ENCODE measurements at regions not wholly inside any gene's neighbourhood (a gene's known extent, or its start where the extent isn't known, plus 50 kb on each side); places are given as distances from the start of the nearest gene placed in this dataset.

DNA sequence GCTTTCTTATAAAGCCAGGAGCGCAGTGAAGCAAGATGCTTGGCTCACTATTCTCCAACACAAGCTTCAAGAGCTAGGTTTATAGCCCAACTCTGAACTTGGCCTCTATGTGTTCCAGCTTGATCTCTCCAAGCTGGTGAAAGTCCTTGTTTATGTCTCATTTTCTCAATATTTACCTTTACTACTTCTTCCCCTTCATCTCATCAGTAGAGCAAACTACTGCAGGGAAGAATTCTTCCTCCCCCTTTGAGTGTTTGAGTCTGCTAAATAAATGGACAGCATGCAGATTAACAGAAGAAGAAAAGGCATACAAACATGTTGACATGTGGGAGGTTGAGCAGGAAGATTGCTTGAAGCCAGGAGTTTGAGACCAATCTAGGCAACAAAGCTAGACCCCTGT is 460.7 kb downstream of the ZNF608 start:
- no peak for TF ChIP-seq POLR2A (IDR thresholded peaks at IDR 0.05; ENCODE audit: low read depth, low read length)
- TF ChIP-seq, protein P1, sequence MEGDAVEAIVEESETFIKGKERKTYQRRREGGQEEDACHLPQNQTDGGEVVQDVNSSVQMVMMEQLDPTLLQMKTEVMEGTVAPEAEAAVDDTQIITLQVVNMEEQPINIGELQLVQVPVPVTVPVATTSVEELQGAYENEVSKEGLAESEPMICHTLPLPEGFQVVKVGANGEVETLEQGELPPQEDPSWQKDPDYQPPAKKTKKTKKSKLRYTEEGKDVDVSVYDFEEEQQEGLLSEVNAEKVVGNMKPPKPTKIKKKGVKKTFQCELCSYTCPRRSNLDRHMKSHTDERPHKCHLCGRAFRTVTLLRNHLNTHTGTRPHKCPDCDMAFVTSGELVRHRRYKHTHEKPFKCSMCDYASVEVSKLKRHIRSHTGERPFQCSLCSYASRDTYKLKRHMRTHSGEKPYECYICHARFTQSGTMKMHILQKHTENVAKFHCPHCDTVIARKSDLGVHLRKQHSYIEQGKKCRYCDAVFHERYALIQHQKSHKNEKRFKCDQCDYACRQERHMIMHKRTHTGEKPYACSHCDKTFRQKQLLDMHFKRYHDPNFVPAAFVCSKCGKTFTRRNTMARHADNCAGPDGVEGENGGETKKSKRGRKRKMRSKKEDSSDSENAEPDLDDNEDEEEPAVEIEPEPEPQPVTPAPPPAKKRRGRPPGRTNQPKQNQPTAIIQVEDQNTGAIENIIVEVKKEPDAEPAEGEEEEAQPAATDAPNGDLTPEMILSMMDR (IDR thresholded peaks at IDR 0.05; ENCODE audit: extremely low read depth in 1 of 2, insufficient read depth in 1 of 2, low read depth in 1 of 2, low read length in 2 of 2), result no peak

Data from endothelial cell of umbilical vein (primary cell).